GM18502 (cell line): ENCODE measurements at regions not wholly inside any gene's neighbourhood (a gene's known extent, or its start where the extent isn't known, plus 50 kb on each side); places are given as distances from the start of the nearest gene placed in this dataset.

Experiments used
- ATAC-seq: cut with Tn5 transposase; IDR thresholded peaks from one replicate; pipeline ENCODE4 v1.9.1; 2021; ENCODE audit warnings: mild to moderate bottlenecking; ENCODE audit not compliant: unreplicated experiment, poor library complexity

GRCh38 chr6:169996378-169997051 lies 245.1 kb downstream of the ERMARD start:
- ATAC-seq: no peak

GRCh38 chr6:169994739-169995138 lies 243.3 kb downstream of the ERMARD start:
- ATAC-seq: no peak

- no peak for ATAC-seq
These were observed 242.5 kb downstream of the ERMARD start for GRCh38 chr6:169993861-169994481.

GRCh38 chr6:169991913-169992312 lies 240.5 kb downstream of the ERMARD start:
- no peak for ATAC-seq

- ATAC-seq: no peak
These were observed 239.6 kb downstream of the ERMARD start for GRCh38 chr6:169991031-169991390.

GRCh38 chr6:169990095-169991030 lies 238.9 kb downstream of the ERMARD start:
- peak; percentile 56 for ATAC-seq

- ATAC-seq: no peak
These were observed 238.2 kb downstream of the ERMARD start for GRCh38 chr6:169989594-169989993.

- no peak for ATAC-seq
These were observed 237.5 kb downstream of the ERMARD start for GRCh38 chr6:169988769-169989550.

- ATAC-seq: no peak
These were observed 235.6 kb downstream of the ERMARD start for GRCh38 chr6:169986848-169987498.

- no peak for ATAC-seq
These were observed 234.9 kb downstream of the ERMARD start for GRCh38 chr6:169986171-169986847.

- ATAC-seq: no peak
These were observed 233.9 kb downstream of the ERMARD start for GRCh38 chr6:169985121-169986015.

- no peak for ATAC-seq
These were observed 233.0 kb downstream of the ERMARD start for GRCh38 chr6:169984181-169985120.

- no peak for ATAC-seq
These were observed 232.2 kb downstream of the ERMARD start for GRCh38 chr6:169983651-169984050.

- ATAC-seq: no peak
These were observed 231.3 kb downstream of the ERMARD start for GRCh38 chr6:169982461-169983386.

- no peak for ATAC-seq
These were observed 230.5 kb downstream of the ERMARD start for GRCh38 chr6:169981969-169982368.

GRCh38 chr6:169981568-169981967 lies 230.1 kb downstream of the ERMARD start:
- ATAC-seq: no peak
